T-helper 17 cell (primary cell): ENCODE measurements at regions not wholly inside any gene's neighbourhood (a gene's known extent, or its start where the extent isn't known, plus 50 kb on each side); places are given as distances from the start of the nearest gene placed in this dataset.

Experiments used
- ATAC-seq: fragments of 150-1000 bp; cut with Tn5 transposase; 2 replicates; pipeline ENCODE4 v1.10.0; 2021; ENCODE audit warnings: mild to moderate bottlenecking, moderate library complexity
- DNase-seq, 3 donors: peaks; one replicate each; pipeline versions ENCODE4 v3.0.0 to v3.0.0-alpha.2; 2020 to 2021
- H3K9me3 ChIP-seq: one replicate; pipeline ENCODE4 v1.7.0; 2013; ENCODE audit warnings: low read length, mild to moderate bottlenecking; ENCODE audit not compliant: control insufficient read depth, poor library complexity, severe bottlenecking
- H3K27ac Mint-ChIP-seq: one replicate; pipeline ENCODE4 v1.8.0; 2022; ENCODE audit warnings: mild to moderate bottlenecking, moderate library complexity, mixed read lengths
- H3K27me3 Mint-ChIP-seq: one replicate; pipeline ENCODE4 v1.8.0; 2022; ENCODE audit warnings: mixed read lengths
- H3K36me3 Mint-ChIP-seq: one replicate; pipeline ENCODE4 v1.8.0; 2022; ENCODE audit warnings: low read depth, mixed read lengths
- H3K4me1 Mint-ChIP-seq: one replicate; pipeline ENCODE4 v1.8.0; 2022; ENCODE audit warnings: mild to moderate bottlenecking, mixed read lengths
- H3K4me3 Mint-ChIP-seq: one replicate; pipeline ENCODE4 v1.8.0; 2022; ENCODE audit warnings: mild to moderate bottlenecking, moderate library complexity, mixed read lengths

DNA sequence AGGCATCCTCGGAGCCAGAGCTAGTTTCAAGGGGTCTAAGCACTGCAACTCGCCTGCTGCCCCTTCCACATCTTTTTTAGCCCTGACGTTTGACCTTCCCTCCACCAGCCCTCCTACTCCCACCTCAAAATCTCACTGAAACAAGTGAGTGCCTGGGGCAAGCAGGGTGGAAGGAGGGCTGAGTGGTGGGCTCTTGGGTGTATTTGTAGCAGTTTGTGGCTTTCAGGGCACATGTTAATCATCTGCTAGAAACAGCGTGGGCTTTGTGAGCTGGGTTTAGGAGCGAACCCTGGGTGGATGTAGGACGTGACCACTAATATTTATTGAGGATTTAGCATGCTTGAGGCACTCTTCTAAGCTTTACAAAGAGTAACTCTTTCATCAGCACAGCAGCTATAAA, 390.3 kb downstream of the GRIN2B start:
- no peaks in the 10 kb centered on the region for H3K36me3 Mint-ChIP-seq
- ATAC-seq (no peak), DNase-seq (no peak)
- H3K27ac Mint-ChIP-seq: no peak overlapping the region
- no peaks in the 10 kb centered on the region for H3K9me3 ChIP-seq
- no peak overlapping the region for H3K4me3 Mint-ChIP-seq
- peaks cover 4% of the 10 kb centered on the region for H3K4me1 Mint-ChIP-seq
- peaks cover 6% of the 10 kb centered on the region for H3K27me3 Mint-ChIP-seq

GRCh38 chr12:13588574-13588973, 392.0 kb downstream of the EMP1 start:
- H3K36me3 Mint-ChIP-seq: no peaks in the 10 kb centered on the region
- H3K27me3 Mint-ChIP-seq: peaks cover 6% of the 10 kb centered on the region
- peaks cover 4% of the 10 kb centered on the region for H3K4me1 Mint-ChIP-seq
- no peak for ATAC-seq
- H3K27ac Mint-ChIP-seq: no peak overlapping the region
- no peak overlapping the region for H3K4me3 Mint-ChIP-seq
- no peaks in the 10 kb centered on the region for H3K9me3 ChIP-seq
- DNase-seq: no peak

GRCh38 chr12:13587721-13588390, 391.3 kb downstream of the EMP1 start:
- no peak overlapping the region for H3K4me3 Mint-ChIP-seq
- peaks cover 4% of the 10 kb centered on the region for H3K4me1 Mint-ChIP-seq
- no peaks in the 10 kb centered on the region for H3K36me3 Mint-ChIP-seq
- no peak for DNase-seq
- no peaks in the 10 kb centered on the region for H3K9me3 ChIP-seq
- no peak for ATAC-seq
- no peak overlapping the region for H3K27ac Mint-ChIP-seq
- peaks cover 6% of the 10 kb centered on the region for H3K27me3 Mint-ChIP-seq

GRCh38 chr12:13586361-13586760, 389.8 kb downstream of the EMP1 start:
- no peak for DNase-seq
- H3K4me1 Mint-ChIP-seq: no peaks in the 10 kb centered on the region
- ATAC-seq: no peak
- no peaks in the 10 kb centered on the region for H3K9me3 ChIP-seq
- peaks cover 6% of the 10 kb centered on the region for H3K27me3 Mint-ChIP-seq
- H3K4me3 Mint-ChIP-seq: no peak overlapping the region
- no peak overlapping the region for H3K27ac Mint-ChIP-seq
- H3K36me3 Mint-ChIP-seq: no peaks in the 10 kb centered on the region

DNA sequence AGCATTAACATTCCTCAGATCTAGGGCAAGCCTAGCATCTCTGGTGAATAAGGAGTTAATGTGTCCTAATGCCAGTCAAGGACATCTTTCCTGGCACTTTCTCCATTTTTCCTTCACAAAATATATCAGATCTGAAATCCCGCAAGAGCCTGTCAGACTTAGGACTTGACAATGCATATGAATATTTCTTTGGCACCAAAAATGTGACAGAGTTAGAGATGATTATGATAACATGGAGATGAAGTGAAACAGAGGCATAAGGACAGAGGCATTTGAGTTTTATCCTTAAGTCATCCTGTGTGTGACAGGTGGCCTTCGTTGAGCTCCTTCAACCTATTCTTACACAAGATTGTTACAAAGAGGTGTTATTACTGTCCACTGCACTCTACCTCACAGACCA, 388.0 kb downstream of the EMP1 start:
- no peaks in the 10 kb centered on the region for H3K9me3 ChIP-seq
- Mint-ChIP-seq H3K4me1 (no peaks in the 10 kb centered on the region), H3K27me3 (no peaks in the 10 kb centered on the region), H3K27ac (no peak overlapping the region), H3K36me3 (no peaks in the 10 kb centered on the region), H3K4me3 (no peak overlapping the region)
- ATAC-seq (no peak), DNase-seq (no peak)

GRCh38 chr12:13583630-13584029, 387.1 kb downstream of the EMP1 start:
- Mint-ChIP-seq H3K4me3 (no peak overlapping the region), H3K27ac (no peak overlapping the region), H3K4me1 (no peaks in the 10 kb centered on the region), H3K27me3 (no peaks in the 10 kb centered on the region), H3K36me3 (no peaks in the 10 kb centered on the region)
- ATAC-seq (no peak), DNase-seq (no peak)
- H3K9me3 ChIP-seq: no peaks in the 10 kb centered on the region

- Mint-ChIP-seq H3K4me3 (no peak overlapping the region), H3K36me3 (no peaks in the 10 kb centered on the region), H3K27ac (no peak overlapping the region), H3K27me3 (no peaks in the 10 kb centered on the region), H3K4me1 (no peaks in the 10 kb centered on the region)
- H3K9me3 ChIP-seq: no peaks in the 10 kb centered on the region
- ATAC-seq: no peak
- DNase-seq: no peak
Observed at GRCh38 chr12:13582421-13582820, 385.9 kb downstream of the EMP1 start.

GRCh38 chr12:13581031-13581430, 384.5 kb downstream of the EMP1 start:
- ATAC-seq (no peak), DNase-seq (no peak)
- Mint-ChIP-seq H3K4me1 (no peaks in the 10 kb centered on the region), H3K27ac (no peak overlapping the region), H3K4me3 (no peak overlapping the region), H3K36me3 (no peaks in the 10 kb centered on the region), H3K27me3 (no peaks in the 10 kb centered on the region)
- no peaks in the 10 kb centered on the region for H3K9me3 ChIP-seq

GRCh38 chr12:13580206-13580605, 383.7 kb downstream of the EMP1 start:
- Mint-ChIP-seq H3K27me3 (no peaks in the 10 kb centered on the region), H3K4me3 (no peak overlapping the region), H3K4me1 (no peaks in the 10 kb centered on the region), H3K36me3 (no peaks in the 10 kb centered on the region), H3K27ac (no peak overlapping the region)
- H3K9me3 ChIP-seq: no peaks in the 10 kb centered on the region
- DNase-seq (no peak), ATAC-seq (no peak)

DNA sequence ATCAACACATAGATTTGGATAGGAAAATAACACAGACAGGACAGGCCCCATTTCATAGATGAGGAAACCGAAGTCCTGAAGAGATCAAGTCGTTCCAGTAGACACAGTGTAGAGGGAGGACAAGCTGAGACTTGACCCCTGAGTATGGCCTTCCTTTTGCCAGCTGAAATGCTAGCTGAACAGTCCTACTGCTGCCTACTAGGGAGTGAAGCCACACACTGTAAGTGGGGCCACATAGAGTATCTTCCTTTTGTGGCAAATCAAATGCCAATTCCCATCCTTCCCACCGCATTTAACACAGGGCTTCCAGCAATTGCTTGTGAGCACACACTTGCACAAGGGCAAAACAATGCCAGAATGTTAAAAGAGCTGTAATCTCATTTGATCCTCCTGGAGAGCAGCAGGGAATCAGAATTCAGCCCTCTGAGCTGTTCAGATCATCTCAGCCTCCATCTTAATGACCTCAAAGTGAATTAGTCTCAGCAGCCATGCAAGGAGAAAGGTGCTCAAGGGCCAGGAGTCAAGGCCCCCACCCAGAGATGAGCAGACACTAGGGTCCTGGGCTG, 380.5 kb downstream of the EMP1 start:
- no peaks in the 10 kb centered on the region for H3K27me3 Mint-ChIP-seq
- no peak overlapping the region for H3K27ac Mint-ChIP-seq
- no peaks in the 10 kb centered on the region for H3K9me3 ChIP-seq
- no peaks in the 10 kb centered on the region for H3K36me3 Mint-ChIP-seq
- H3K4me3 Mint-ChIP-seq: no peak overlapping the region
- DNase-seq (no peak), ATAC-seq (no peak)
- no peaks in the 10 kb centered on the region for H3K4me1 Mint-ChIP-seq

DNA sequence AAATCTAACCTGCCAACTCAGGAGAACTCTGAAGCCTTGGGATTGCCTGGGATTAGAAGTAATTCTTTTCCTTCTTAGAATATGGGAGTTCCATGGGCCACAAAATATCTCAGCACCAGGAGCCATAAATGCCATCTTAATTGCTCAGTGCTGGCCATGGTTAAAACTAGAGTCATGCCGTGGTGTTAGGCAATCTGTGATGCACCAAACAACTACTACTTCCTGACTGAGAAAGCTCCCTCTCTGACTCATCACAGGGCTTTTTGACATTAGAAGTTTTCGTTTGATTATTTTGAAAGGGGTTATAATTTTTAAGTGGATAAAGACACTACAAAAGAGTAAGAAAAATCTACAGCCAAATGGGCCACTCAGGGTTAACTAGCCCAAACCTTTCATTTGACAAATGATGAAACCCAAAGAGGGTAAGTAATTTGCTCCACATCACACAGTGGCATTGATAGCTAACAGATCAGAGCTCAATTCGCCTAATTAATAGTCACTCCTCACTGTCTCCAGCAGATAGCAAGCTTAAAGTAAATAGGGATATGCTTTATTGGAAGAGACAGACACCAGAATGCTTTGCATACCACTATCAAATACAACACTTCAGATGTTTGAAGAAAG, 377.3 kb downstream of the EMP1 start:
- Mint-ChIP-seq H3K27me3 (no peaks in the 10 kb centered on the region), H3K27ac (no peak overlapping the region), H3K36me3 (no peaks in the 10 kb centered on the region), H3K4me1 (no peaks in the 10 kb centered on the region), H3K4me3 (no peak overlapping the region)
- ATAC-seq (no peak), DNase-seq (no peak)
- H3K9me3 ChIP-seq: no peaks in the 10 kb centered on the region

DNA sequence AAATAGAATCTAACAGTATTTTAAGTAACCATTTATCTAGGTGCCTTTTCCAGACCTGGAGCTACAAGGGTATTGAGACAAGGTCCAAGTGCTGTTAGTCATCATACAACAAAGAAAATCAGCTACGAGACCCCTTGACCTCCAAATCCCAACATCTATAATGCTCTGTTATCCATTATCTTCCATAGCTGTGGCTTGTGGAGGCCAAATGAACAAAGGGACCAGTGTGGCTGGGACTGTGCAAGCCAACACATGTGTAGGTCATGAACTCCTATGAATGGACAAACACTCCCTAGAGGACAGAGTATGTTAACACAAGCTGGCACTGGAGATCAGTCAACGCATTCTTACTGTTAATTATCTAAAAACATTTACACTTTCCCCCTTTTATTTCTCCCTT, 374.5 kb downstream of the EMP1 start:
- ATAC-seq (no peak), DNase-seq (no peak)
- Mint-ChIP-seq H3K27me3 (peaks cover 8% of the 10 kb centered on the region), H3K4me3 (no peak overlapping the region), H3K27ac (no peak overlapping the region), H3K4me1 (no peaks in the 10 kb centered on the region), H3K36me3 (no peaks in the 10 kb centered on the region)
- no peaks in the 10 kb centered on the region for H3K9me3 ChIP-seq

- no peaks in the 10 kb centered on the region for H3K4me1 Mint-ChIP-seq
- H3K36me3 Mint-ChIP-seq: no peaks in the 10 kb centered on the region
- DNase-seq (no peak), ATAC-seq (no peak)
- no peak overlapping the region for H3K27ac Mint-ChIP-seq
- no peak overlapping the region for H3K4me3 Mint-ChIP-seq
- H3K27me3 Mint-ChIP-seq: peaks cover 8% of the 10 kb centered on the region
- H3K9me3 ChIP-seq: no peaks in the 10 kb centered on the region
Observed at GRCh38 chr12:13570005-13570694, 373.6 kb downstream of the EMP1 start.
